Stimulated activated CD4-positive, alpha-beta T cell treated with anti-CD3 and anti-CD28 coated beads, Interleukin-4, amount 100 ng/mL, for 24 hours (primary cell): ENCODE measurements at regions not wholly inside any gene's neighbourhood (a gene's known extent, or its start where the extent isn't known, plus 50 kb on each side); places are given as distances from the start of the nearest gene placed in this dataset.
A peak's percentile ranks its signal among the peaks of the same experiment; 100 is the strongest.
"Not testable (repeated sequence)": the region's sequence is repeated elsewhere in the genome, so short reads cannot be mapped to it uniquely, and the experiment has no call there.

Experiments
- DNase-seq: peaks from one replicate; pipeline ENCODE4 v3.0.0-alpha.2; 2020

DNA sequence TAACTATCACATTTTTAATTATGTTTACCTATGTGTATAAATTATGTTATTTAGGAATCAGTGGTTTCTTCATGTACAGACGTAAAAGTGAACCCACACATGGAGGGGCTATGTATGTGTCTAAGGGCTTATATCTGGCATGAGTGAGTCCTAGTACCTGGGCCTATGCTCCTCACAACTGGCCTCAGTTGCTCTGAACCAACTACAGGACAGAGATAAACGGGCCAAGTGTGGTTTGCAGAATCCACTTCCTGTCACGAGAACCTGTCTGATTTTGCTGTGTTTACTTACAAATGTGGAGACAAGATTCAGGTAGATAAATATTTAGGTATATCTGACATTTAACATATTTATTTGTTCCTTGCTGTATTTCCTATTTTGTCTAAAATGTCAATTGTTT, 562.5 kb downstream of the TMEM121 start:
- DNase-seq, result not testable (repeated sequence)

DNA sequence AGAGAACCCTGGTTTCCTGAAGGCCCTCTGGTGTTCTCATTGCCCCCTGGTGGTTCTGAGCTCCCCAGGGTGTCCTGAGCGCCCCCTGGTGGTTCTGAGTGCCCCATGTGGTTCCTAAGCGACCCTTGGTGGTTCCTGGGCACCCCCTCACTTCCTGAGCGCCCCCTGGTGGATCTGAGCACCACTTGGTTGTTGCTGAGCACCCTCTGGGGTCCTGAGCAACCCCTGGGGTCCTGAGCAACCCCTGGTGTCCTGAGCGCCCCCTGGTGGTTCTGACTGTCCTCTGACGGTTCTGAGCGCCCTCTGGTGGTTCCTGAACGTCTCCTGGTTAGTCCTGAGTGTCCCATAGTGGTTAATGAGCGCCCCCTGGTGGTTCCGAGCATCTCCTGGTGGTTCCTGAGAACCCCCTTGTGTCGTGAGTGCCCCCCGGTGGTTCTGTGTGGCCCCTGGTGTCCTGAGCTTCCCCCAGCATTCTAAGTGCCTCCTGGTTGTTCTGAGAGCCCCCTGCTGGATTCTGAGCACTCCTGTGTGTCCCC, 568.3 kb downstream of the TMEM121 start:
- DNase-seq, result peak; percentile 85

DNA sequence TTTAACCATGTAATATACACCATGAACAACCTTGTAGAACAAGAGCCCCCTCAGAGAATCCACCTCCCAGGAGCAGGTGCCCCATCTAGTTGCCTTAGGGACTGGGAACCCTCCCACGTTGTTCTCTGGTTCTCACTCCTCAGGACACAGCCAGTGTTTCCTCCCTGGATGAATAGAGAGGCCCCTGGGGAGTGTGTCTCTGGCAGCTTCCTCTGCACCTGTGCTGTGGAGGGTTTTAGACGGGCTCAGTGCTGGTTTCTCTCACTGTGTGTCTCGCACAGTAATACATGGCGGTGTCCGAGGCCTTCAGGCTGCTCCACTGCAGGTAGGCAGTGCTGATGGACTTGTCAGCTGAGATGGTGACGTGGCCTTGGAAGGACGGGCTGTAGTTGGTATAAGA, 581.3 kb downstream of the TMEM121 start:
- DNase-seq, result no peak

DNA sequence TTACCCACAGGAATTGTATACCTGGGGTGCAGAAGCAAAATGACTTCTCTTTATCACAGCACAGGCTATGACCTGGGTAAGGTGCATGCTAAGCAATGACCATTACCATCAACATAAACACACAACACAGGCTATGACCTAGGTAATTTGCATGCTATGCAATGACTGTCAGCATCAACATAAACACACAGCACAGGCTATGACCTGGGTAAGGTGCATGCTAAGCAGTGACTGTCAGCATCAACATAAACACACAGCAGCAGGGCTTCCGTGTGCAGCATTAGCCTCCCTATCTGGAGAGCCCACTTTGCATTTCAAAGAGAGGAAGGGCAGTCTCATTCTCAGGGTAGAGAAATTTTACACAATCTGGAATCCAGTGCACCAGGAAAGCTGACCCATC, 583.0 kb downstream of the TMEM121 start:
- DNase-seq, result no peak

DNA sequence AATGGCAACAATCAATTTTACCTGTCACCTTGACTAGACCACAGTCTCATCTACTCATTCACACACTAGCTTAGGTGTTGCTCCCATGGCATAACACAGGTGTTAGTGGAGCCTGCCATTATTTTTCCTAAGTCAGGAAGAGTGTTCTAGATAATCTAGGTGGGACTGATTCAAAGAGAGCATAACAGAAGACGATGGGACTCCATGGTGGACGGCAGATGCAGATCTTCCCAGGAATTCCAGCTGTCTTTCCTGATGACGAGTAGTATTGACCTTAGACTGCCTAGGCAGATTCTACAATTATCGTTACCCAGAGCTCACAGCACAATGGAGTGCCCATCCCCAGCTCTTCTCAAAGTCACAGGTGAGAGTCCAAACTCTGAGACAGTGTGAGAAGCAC, 589.0 kb downstream of the TMEM121 start:
- no peak for DNase-seq

DNA sequence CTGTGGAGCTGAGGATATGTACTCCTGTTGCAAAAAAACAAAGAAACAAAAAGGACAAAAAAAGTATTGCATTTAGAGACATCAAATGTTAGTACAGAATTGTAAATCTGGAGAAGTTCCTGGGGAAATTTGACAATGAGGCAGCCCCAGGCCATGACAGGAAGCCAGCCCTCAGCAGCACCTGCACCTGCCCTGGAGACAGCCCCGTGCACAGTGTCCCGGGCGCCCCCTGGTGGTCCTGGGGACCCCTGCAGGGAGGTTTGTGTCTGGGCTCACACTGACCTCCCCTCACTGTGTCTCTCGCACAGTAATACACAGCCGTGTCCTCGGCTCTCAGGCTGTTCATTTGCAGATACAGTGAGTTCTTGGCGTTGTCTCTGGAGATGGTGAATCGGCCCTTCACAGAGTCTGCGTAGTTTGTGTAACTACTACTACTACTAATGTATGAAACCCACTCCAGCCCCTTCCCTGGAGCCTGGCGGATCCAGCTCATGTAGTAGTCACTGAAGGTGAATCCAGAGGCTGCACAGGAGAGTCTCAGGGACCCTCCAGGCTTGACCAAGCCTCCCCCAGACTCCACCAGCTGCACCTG, 590.1 kb downstream of the TMEM121 start:
- peak; percentile 32 for DNase-seq

DNA sequence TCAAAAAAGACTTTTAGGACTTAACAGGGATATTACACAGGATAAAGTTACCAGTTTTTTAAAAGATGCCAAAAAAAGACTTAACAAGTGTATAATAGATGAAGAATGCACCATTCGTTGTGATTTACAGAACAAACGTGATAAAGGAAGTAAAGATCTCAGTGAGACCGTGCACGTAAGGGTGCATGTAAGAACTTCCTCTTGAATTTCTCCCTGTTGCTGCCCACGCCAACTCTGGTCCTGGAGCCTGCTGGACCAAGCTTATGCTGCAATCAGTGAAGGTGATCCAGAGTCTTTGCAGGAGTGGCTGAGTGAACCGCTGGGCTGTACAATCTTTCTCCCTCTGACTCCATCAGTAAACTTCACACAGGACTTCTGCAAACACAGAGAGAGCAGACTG, 593.7 kb downstream of the TMEM121 start:
- no peak for DNase-seq

DNA sequence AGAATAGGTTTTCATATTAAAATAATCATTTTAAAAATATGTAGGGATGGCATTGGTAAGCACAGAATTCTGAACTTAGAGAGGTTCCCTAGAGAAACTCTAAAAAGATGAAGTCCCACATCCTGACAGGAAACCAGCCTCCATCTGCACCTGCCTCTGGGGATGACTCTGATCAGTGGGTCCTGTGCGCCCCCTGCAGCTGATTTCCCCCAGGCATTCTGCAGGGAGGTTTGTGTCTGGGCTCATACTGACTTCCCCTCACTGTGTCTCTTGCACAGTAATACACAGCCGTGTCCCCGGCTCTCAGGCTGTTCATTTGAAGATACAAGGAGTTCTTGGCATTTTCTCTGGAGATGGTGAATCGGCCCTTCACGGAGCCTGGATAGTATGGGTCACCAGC, 602.9 kb downstream of the TMEM121 start:
- no peak for DNase-seq

DNA sequence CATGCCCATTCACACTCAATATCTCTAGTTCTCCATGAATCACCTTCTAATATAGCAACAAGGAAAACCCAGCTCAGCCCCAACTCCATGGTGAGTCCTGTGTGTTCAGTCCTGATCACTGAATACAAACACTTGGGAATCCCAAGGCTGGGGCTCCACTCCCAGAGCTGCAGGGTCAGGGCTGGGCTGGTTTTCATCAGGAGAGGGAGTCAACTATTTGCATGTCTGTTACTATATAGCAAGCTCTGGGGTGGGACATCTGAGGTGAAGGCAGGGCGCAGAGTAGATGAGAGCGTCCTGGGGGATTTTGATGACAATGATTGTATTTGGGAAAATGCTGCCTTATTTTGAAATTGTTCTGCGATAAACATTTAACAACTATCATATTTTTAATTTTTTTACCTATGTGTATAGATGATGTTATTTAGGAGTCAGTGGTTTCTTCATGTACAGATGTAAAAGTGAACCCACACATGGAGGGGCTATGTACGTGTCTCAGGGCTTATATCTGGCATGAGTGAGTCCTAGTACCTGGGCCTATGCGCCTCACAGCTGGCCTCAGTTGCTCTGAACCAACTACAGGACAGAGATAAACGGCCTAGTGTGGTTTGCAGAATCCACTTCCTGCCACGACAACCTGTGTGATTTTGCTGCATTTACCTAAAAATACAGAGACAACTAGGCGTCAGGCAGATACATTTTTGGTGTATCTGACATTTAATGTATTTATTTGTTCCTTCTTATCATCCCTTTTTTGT, 603.7 kb downstream of the TMEM121 start:
- not testable (repeated sequence) for DNase-seq

DNA sequence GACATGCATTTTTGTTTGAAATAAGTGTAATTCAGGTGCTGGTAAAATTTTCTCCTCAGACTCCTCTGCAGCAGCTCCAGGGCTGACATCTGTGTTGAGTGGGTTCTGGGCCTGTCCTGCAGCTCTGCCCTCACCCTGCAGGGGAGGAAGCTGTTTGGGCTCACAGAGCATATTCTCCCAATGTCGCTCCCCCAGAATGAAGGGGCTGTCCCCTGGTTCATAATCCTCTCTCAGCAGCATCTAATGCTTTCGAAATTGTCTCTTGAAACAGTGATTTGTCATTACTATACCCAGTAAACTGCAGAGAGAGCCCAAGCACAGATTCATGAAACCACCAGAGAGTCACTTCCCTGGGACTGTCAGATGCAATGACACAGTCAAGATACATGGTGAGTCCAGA, 606.7 kb downstream of the TMEM121 start:
- not testable (repeated sequence) for DNase-seq

DNA sequence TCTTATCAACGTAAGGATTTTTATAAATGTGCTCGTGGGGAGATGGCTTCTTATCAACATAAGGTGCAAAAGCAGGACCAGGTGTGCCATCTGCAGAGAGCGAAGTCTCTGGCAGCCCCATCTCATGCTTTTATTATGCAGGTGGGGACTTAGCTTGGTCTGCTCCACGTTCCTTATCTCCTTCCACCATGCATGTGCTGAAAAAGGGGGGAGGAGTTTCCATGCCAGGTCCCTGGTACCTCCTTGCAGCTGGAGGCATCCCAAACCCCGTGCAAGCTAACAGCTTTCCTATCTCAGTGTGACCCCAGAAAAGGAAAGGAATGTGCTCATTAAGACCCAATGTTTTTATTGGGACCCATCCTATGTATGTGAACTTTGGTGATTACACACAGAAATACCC, 608.5 kb downstream of the TMEM121 start:
- no peak for DNase-seq

DNA sequence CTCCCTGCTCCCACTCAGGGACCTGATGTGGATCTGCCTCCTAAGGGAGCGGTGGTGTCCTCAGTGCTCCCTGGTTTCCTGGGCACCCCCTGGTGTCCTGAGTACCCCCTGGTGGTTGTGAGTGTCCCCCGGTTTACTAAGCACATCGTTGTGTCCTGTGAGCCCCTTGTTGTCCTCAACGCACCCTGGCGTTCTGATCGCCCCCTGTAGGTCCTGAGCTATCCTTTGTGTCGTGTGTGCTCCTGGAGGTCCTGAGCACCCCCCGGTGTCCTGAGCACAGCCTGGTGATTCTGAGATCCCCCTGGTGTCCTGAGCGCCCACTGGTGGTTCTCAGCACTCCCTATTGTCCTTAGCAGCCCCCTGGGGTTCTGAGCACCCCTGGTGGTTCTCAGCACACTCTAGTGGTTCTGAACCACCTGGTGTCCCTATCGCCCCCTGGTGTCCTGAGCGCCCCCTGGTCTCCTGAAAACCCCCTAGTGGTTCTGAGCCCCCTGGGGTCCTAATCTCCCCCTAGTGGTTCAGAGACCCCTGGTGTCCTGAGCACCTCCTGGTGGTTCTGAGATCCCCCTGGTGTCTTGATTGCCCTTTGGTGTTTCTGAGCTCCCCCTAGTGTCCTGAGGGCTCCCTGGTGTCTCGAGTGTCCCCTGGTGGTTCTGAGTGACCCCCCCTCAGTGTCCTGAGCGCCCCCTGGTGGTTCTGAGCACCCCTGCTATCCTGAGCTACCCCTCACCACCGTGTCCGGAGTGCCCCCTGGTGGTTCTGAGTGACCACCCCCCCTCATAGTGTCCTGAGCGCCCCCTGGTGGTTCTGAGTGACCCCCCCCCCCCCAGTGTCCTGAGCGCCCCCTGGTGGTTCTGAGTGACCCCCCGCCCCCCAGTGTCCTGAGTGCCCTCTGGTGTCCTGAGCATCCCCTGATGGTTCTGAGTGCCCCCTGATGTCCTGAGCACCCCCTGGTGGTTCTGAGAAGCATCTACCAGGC, 615.1 kb downstream of the TMEM121 start:
- peak; percentile 58 for DNase-seq

DNA sequence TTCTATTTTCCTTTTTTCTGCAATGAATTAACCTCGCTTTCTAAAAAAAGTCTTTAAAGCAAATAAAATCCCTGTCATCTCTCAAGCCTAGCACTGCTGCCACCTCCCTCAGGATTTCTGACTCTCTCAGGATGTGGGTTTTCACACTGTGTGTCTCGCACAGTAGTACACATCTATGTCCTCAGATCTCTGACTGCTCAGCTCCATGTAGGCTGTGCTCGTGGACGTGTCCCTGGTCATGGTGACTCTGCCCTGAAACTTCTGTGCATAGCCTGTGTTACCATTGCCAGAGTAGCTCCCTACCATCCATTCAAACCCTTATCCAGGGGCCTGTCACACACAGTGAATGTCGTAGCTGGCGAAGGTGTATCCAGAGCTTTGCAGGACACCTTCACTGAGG, 619.3 kb downstream of the TMEM121 start:
- not testable (repeated sequence) for DNase-seq

DNA sequence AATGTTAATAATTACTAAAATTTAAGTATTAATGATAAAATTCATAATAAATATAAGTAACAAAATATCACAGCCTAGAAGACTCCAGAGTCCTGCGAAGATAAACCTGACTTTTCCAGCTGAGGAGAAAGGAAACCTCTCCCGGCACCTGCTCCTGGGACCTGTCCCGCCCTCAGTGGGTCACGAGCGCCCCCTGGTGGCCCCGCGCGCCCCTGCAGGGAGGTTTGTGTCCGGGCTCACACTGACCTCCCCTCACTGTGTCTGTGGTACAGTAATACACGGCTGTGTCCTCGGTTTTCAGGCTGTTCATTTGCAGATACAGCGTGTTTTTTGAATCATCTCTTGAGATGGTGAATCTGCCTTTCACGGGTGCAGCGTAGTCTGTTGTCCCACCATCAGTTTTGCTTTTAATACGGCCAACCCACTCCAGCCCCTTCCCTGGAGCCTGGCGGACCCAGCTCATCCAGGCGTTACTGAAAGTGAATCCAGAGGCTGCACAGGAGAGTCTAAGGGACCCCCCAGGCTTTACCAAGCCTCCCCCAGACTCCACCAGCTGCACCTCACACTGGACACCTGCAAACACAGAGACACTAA, 627.1 kb downstream of the TMEM121 start:
- peak; percentile 84 for DNase-seq

DNA sequence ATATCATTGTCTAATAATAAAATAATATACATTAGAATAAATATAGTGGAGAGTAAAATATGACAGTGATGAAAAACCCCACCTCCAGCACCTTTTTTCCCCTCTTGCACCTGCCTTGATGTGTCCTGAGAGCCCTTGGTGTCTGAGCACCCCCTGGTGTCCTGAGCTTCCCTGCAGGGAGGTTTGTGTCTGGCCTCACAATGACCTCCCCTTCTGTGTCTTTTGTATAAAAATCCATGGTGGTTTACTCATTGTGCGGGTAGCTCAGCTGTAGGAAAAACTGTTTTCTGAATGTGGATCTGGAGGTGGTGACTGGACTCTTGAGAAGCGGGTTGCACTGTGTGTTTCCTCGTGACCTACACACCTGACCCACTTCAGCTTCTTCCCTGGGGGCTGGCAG, 636.9 kb downstream of the TMEM121 start:
- no peak for DNase-seq

DNA sequence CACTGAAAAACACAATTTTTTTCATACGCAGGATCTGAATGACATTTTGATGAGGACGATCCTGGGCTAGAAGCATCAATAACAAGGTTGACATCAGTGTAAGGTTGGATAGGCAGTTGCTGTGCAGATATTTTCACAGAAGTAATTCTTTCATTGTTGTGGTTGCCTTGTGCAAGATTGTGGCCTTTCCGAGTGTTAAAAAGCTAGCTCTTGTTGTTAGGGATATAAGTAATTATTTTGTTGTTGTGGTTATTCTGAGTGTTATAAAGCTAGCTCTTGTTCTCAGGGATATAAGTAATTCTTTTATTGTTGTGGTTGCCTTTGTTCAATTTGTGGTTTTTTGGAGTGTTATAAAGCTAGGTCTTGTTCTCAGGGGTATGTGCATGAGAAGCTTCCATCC, 637.4 kb downstream of the TMEM121 start:
- DNase-seq, result not testable (repeated sequence)

DNA sequence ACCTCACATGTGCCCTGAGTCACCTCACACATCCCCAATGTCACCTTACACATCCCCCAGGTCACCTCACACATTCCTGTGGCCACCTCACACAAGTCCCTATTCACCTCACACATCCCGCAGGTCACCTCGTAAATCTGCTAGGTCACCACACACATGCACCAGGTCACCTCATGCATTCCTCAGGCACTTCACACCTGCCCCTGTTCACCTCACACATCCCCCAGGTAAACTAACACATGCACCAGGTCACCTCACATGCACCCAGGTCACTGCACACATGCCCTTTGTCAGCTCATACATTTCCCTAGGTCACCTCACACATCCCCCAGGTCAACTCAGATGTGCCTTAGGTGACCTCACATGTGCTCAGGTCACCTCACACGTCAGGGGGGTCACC, 639.8 kb downstream of the TMEM121 start:
- no peak for DNase-seq

DNA sequence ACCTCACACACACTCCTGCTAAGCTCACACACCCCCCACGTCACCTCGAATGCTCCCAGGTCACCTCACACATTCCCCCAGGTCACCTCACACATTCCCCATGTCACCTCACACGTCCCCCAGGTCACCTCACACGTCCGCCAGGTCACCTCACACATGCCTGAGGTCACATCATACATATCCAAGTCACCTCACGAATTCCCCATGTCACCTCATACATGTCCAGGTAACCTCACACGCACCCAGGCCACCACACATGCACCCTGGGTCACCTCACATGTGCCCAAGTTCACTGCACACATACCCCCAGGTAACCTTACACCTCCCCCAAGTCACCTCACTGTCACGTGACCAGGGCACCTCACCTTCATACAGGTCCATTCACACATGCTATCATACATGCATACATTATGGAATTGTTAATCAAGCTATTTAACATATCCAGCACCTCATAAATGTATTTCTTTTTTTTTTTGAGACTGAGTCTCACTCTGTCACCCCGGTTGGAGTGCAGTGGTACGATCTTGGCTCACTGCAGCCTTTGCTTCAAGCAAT, 640.3 kb downstream of the TMEM121 start:
- no peak for DNase-seq

DNA sequence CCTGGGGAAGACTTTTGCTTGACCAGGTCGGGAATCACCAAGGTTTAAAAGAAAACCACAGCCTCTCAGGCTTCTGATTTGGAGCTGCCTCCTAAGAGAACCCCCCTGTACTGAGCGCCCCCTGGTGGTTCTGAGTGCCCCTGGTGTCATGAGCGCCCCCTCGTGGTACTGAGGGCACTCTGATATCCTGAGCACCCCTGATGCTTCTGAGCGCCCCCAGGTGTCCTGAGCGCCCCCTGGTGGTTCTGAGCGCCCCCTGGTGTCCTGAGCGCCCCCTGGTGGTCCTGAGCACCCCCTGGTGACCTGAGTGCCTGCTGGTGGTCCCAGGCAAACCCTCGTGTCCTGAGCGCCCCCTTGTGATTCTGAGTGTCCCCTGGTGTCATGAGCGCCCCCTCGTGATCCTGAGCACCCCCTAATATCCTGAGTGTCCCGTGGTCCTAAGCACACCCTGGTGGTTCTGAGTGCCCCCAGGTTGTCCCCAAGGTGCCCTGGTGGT, 643.8 kb downstream of the TMEM121 start:
- DNase-seq, result peak; percentile 79

DNA sequence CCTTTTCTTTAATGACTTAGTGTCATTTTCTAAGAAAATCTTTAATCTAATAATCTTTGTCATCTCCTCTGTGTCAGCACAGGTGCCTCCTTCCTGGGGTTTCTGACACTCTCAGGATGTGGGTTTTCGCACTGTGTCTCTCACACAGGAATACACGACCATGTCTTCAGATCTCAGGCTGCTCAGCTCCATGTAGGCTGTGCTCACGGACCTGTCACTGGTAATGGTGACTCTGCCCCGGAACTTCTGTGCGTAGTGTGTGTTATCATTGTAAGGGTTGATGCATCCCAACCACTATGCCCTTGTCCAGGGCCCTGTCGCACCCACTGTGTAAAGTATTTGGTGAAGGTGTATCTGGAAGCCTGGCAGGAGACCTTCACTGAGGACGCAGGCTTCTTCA, 647.8 kb downstream of the TMEM121 start:
- DNase-seq, result peak; percentile 53

DNA sequence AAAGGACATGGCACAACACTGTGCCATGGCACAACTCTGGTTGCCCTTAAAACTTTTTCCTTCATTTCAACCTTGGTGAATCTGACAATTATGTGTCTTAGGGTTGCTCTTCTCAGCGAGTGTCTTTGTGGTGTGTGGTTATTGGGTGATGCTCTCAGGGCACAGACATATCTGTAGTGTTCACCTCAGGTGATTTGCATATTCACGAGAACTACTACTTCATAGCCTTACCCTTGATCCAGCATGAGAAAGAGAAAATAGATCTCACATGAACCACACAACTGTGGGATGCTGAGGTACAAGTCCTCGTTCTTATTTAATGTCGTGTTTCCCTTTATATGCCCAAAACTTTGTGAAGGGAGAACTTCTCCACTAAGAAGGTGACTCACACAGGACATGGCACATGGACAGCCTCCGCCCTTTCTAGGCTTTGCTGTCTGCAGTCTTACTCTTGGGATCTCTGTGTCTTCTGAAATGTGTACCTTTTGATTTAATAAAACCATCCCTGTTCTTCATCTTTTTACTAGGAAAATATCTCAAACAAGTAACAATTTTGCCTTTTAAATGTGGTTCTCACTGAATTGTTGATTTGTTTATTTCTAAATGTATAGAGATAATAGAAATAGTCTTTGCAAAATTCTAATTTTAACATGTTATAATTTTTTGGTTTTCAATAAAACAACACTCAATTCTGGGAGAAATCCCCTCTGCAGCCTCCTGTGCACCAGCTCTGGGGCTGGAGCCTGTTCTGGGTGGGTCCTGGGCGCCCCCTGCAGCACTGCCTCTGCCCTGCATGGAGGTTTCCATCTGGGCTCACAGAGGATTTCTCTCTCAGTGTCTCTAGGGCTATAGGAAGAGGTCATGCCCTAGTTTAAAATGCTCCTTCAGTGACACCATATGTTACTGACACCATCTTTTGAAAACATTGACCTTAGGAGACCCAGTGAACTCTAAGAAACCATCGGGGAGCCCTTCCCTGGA, 651.2 kb downstream of the TMEM121 start:
- DNase-seq, result peak; percentile 46
